ENCODE measurements at regions not wholly inside any gene's neighbourhood (a gene's known extent, or its start where the extent isn't known, plus 50 kb on each side); places are given as distances from the start of the nearest gene placed in this dataset.
A peak's percentile ranks its signal among the peaks of the same experiment; 100 is the strongest.

DNA sequence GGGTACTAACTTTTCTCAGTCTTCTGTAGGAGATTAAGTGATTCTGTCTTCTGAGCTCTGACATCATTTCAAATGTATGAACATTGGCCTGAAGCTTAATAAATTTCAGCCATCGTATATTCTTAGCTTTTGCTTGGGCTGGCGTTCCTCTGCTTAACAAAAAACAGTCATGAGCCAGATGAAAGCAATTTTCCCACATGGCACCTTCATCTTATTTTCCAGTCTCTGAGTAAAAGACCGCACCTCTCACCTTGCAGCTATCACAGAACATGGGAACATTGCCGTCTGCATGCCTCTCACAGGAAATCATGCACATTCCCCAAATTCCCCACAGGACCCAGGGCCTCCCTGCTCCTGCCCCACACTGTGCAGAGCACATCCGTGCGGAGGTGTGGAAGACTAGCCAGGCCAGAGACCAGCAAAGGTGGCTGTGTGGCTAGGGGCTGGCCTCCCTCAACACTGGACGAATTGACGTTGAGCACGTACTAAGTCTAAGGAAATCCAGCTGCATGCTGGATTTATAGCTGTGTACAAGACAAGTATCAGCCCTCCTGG, 531.8 kb upstream of the ID2 start:
- no peak overlapping the region for H3K4me3 Mint-ChIP-seq
- CTCF ChIA-PET = no interaction called here
- POLR2A ChIA-PET = no interaction called here
- H3K36me3 Mint-ChIP-seq (ENCODE audit: low read depth) = no peaks in the 10 kb centered on the region
- intact Hi-C loops (cut with micrococcal nuclease) = no loop called here
- no peak for DNase-seq
- H3K4me1 Mint-ChIP-seq = peaks cover 19% of the 10 kb centered on the region
- H3K9me3 Mint-ChIP-seq = no peaks in the 10 kb centered on the region
- peaks cover 29% of the 10 kb centered on the region for H3K27me3 Mint-ChIP-seq
- H3K27ac Mint-ChIP-seq = no peak overlapping the region
- no peak for ATAC-seq (ENCODE audit: low read depth)
- TF ChIP-seq, protein P1, sequence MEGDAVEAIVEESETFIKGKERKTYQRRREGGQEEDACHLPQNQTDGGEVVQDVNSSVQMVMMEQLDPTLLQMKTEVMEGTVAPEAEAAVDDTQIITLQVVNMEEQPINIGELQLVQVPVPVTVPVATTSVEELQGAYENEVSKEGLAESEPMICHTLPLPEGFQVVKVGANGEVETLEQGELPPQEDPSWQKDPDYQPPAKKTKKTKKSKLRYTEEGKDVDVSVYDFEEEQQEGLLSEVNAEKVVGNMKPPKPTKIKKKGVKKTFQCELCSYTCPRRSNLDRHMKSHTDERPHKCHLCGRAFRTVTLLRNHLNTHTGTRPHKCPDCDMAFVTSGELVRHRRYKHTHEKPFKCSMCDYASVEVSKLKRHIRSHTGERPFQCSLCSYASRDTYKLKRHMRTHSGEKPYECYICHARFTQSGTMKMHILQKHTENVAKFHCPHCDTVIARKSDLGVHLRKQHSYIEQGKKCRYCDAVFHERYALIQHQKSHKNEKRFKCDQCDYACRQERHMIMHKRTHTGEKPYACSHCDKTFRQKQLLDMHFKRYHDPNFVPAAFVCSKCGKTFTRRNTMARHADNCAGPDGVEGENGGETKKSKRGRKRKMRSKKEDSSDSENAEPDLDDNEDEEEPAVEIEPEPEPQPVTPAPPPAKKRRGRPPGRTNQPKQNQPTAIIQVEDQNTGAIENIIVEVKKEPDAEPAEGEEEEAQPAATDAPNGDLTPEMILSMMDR (IDR thresholded peaks at IDR 0.05) = no peak

DNA sequence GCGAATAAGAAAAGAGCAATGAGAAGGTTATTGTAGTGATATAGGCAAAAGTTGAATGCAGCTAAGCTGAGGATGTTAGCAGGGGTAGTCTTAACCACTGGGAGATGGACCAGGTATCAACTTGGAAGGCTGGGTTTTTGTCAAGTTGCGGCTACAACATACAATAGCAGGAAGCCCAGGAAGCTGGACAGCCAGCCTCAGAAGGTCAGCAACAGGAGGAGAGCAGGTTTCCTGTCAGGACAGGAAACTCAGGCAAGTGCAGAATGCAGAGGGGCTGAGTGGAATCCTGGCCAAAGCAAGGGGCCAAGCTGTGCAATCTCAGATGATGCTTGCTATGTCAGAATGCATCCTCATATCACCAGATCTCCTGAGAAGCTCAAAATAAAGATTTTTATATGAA, 530.0 kb upstream of the ID2 start:
- CTCF ChIA-PET = no interaction called here
- TF ChIP-seq, protein P1 (IDR thresholded peaks at IDR 0.05) = no peak
- ATAC-seq (ENCODE audit: low read depth) (no peak), DNase-seq (no peak)
- intact Hi-C loops (cut with micrococcal nuclease) = loop anchor here (2.0 kb wide), 1 partner anchor 151 kb away; no protein-coding TSS in a partner anchor
- Mint-ChIP-seq H3K27ac (no peak overlapping the region), H3K36me3 (ENCODE audit: low read depth) (no peaks in the 10 kb centered on the region), H3K4me3 (no peak overlapping the region), H3K27me3 (peaks cover 32% of the 10 kb centered on the region), H3K4me1 (peaks cover 19% of the 10 kb centered on the region), H3K9me3 (no peaks in the 10 kb centered on the region)
- POLR2A ChIA-PET = no interaction called here

DNA sequence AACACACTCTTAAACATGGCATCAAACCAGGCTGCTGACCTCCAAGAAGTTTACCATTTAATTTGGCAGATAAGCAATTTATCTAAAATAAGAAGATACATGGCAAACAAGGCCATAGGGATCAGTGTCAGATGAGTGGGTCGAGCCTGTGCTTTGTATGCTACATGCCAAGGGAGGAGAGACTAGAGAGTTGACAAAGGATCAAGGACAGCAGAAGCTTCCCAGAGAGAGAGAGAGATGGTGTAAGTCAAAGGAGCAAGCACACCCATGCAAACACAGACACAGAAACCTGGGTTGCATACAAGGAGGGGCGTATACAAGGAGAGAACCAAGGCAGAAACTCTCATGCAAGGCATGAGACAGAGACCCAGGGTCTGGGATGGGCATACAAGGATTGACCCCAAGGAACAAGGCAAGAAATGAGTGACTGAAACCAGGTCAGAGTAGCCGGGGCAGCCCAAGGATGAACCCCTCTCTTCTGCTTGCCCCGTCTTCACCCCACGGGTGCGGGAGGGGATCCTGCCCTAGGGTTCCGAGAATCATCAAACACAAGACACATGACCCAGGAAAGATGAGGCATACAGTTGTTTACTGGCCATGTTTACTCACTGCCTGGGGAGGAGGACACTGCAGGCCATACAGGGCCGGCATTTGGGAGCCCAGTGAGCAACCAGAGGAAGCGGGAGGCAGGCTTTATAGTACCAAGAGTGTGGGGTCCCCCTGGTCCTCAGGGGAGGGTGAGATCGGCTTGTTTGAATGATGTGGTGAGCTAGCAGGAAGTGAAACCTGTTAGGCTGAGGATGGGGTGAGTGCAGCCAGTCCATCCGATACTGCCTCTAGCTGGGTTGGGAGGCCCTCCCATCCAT, 529.2 kb upstream of the ID2 start:
- ATAC-seq (ENCODE audit: low read depth) = peak; percentile 87
- no peaks in the 10 kb centered on the region for H3K9me3 Mint-ChIP-seq
- H3K4me1 Mint-ChIP-seq = peaks cover 19% of the 10 kb centered on the region
- no peaks in the 10 kb centered on the region for H3K36me3 Mint-ChIP-seq (ENCODE audit: low read depth)
- TF ChIP-seq, protein P1 (IDR thresholded peaks at IDR 0.05) = no peak
- H3K4me3 Mint-ChIP-seq = no peak overlapping the region
- POLR2A ChIA-PET = interaction anchor here (0.5 kb wide), 1 partner anchor 130 kb away, joined by 3 read pairs; no protein-coding TSS in a partner anchor
- no peak overlapping the region for H3K27ac Mint-ChIP-seq
- no peak for DNase-seq
- CTCF ChIA-PET = no interaction called here
- intact Hi-C loops (cut with micrococcal nuclease) = loop anchor here (2.0 kb wide), 1 partner anchor 150 kb away; no protein-coding TSS in a partner anchor
- H3K27me3 Mint-ChIP-seq = peaks cover 32% of the 10 kb centered on the region

DNA sequence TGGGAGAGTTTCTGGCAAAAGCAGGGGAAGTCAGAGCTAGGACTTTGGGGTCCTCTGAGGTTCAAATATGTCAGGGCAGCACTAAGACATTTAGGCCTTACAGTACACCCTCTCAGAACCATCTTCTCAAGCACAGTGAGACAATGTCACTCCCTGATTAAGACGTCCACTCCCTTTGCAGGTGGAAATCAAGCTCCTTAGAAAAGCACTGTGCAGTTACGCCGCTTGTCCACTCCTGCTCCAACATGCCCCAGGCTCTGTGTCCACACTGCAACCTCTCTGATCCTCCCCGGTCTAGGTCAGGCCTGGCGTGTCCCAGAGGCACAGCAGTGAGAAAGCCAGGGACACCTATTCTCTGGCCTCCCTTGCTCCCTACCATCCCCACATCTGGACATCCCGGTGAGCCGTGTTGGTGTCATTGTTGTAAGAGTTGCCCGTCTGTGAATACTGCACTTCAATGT, 528.6 kb upstream of the ID2 start:
- H3K27me3 Mint-ChIP-seq = peaks cover 32% of the 10 kb centered on the region
- TF ChIP-seq, protein P1 (IDR thresholded peaks at IDR 0.05) = no peak
- intact Hi-C loops (cut with micrococcal nuclease) = loop anchor here (2.0 kb wide), 1 partner anchor 150 kb away; no protein-coding TSS in a partner anchor
- no peaks in the 10 kb centered on the region for H3K36me3 Mint-ChIP-seq (ENCODE audit: low read depth)
- no peak overlapping the region for H3K27ac Mint-ChIP-seq
- DNase-seq = no peak
- CTCF ChIA-PET = no interaction called here
- peak; percentile 18 for ATAC-seq (ENCODE audit: low read depth)
- no peaks in the 10 kb centered on the region for H3K9me3 Mint-ChIP-seq
- H3K4me1 Mint-ChIP-seq = peaks cover 19% of the 10 kb centered on the region
- no peak overlapping the region for H3K4me3 Mint-ChIP-seq
- POLR2A ChIA-PET = no interaction called here

DNA sequence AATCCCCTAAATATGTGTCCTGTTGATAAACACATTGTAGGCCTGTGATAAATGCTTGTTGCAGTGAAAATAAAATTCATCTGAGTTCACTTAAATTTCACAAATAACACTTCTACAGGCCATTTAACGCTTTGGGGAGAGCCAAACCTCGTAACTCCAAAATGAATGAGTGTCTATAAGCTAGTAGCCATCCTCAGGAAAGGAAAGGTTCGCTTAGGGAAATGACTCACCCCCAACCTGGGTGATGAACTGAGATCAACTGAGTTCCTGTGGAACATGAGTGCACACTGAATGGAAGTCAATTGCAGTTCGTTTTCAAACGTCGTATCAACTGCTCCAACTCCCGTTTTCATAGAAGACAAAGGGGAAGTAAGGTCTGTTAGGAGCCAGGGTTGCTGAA, 527.6 kb upstream of the ID2 start:
- ChIA-PET POLR2A (no interaction called here), CTCF (no interaction called here)
- TF ChIP-seq, protein P1 (IDR thresholded peaks at IDR 0.05) = no peak
- DNase-seq (no peak), ATAC-seq (ENCODE audit: low read depth) (no peak)
- Mint-ChIP-seq H3K9me3 (no peaks in the 10 kb centered on the region), H3K4me3 (no peak overlapping the region), H3K27me3 (peaks cover 25% of the 10 kb centered on the region), H3K36me3 (ENCODE audit: low read depth) (no peaks in the 10 kb centered on the region), H3K27ac (no peak overlapping the region), H3K4me1 (peaks cover 19% of the 10 kb centered on the region)
- intact Hi-C loops (cut with micrococcal nuclease) = no loop called here

All from activated B cell treated with CpG ODN at 0.5 μM for 24 hours (primary cell).